Peyer's patch (tissue), 4 donors: ENCODE measurements at regions not wholly inside any gene's neighbourhood (a gene's known extent, or its start where the extent isn't known, plus 50 kb on each side); places are given as distances from the start of the nearest gene placed in this dataset.

Experiments
- CTCF ChIP-seq, 6 experiments: fragments of 450-650 bp in 4 of 6; fragments of 200-600 bp in 2 of 6; sonication (generic) in 1 of 6; IDR thresholded peaks; one replicate each; pipeline ENCODE4 v1.5.1; 2017 to 2019; ENCODE audit warnings: antibody characterized with exemption in 6 of 6, mild to moderate bottlenecking in 3 of 6, moderate library complexity in 1 of 6
- POLR2A ChIP-seq, 2 donors: fragments of 450-650 bp; IDR thresholded peaks; one replicate each; pipeline ENCODE4 v1.5.1; 2017; ENCODE audit warnings: antibody characterized with exemption in 2 of 2, mild to moderate bottlenecking in 2 of 2, moderate library complexity in 2 of 2

- no peak for TF ChIP-seq CTCF (IDR thresholded peaks at IDR 0.05)
- TF ChIP-seq POLR2A (IDR thresholded peaks at IDR 0.05), result no peak
These were observed 148.6 kb downstream of the MAIP1 start for GRCh38 chr2:200104015-200104414.
